Smooth muscle cell (in vitro differentiated cells): ENCODE measurements at regions not wholly inside any gene's neighbourhood (a gene's known extent, or its start where the extent isn't known, plus 50 kb on each side); places are given as distances from the start of the nearest gene placed in this dataset.
"Not testable (repeated sequence)": the region's sequence is repeated elsewhere in the genome, so short reads cannot be mapped to it uniquely, and the experiment has no call there.

Source experiments
- DNase-seq: peaks from one replicate; lab custom pipeline; 2025; ENCODE audit not compliant: unreplicated experiment; lab: John Stamatoyannopoulos, UW
- H2AFZ ChIP-seq: fragments of 200-600 bp; sonication (generic); 2 replicates; pipeline ENCODE4 v1.6.0; 2016; ENCODE audit warnings: antibody characterized with exemption, low read depth, mild to moderate bottlenecking
- H3F3A ChIP-seq: fragments of 200-600 bp; sonication (generic); 2 replicates; pipeline ENCODE4 v1.6.0; 2017; ENCODE audit warnings: antibody characterized with exemption, low read depth
- H3K27ac ChIP-seq: fragments of 200-600 bp; sonication (generic); 2 replicates; pipeline ENCODE4 v1.5.1; 2016; ENCODE audit warnings: low read depth, mild to moderate bottlenecking
- H3K27me3 ChIP-seq: fragments of 200-600 bp; sonication (generic); 2 replicates; pipeline ENCODE4 v1.6.1; 2016; ENCODE audit warnings: low read depth, mild to moderate bottlenecking
- H3K36me3 ChIP-seq: fragments of 200-600 bp; sonication (generic); 2 replicates; pipeline ENCODE4 v1.5.1; 2016; ENCODE audit warnings: low read depth
- H3K4me1 ChIP-seq: fragments of 200-600 bp; sonication (generic); 2 replicates; pipeline ENCODE4 v1.5.1; 2016; ENCODE audit warnings: low read depth
- H3K4me2 ChIP-seq: fragments of 200-600 bp; sonication (generic); 2 replicates; pipeline ENCODE4 v1.6.0; 2016; ENCODE audit warnings: mild to moderate bottlenecking
- H3K4me3 ChIP-seq: fragments of 200-600 bp; sonication (generic); 2 replicates; pipeline ENCODE4 v1.5.1; 2016; ENCODE audit warnings: mild to moderate bottlenecking
- H3K79me2 ChIP-seq: fragments of 200-600 bp; sonication (generic); 2 replicates; pipeline ENCODE4 v1.6.0; 2016; ENCODE audit warnings: low read depth, mild to moderate bottlenecking
- H3K9ac ChIP-seq: fragments of 200-600 bp; sonication (generic); 2 replicates; pipeline ENCODE4 v1.6.0; 2016; ENCODE audit warnings: low read depth
- H3K9me3 ChIP-seq: fragments of 200-600 bp; sonication (generic); replicated peaks from 2 replicates; pipeline ENCODE4 v1.5.1; 2016; ENCODE audit warnings: low read depth
- H4K20me1 ChIP-seq: fragments of 200-600 bp; sonication (generic); 2 replicates; pipeline ENCODE4 v1.6.0; 2016; ENCODE audit warnings: low read depth
- CTCF ChIP-seq: fragments of 200-600 bp; sonication (generic); IDR thresholded peaks from 2 replicates; pipeline ENCODE4 v1.5.1; 2017; ENCODE audit warnings: borderline replicate concordance, mild to moderate bottlenecking, antibody characterized with exemption; ENCODE audit not compliant: insufficient read depth, poor library complexity, severe bottlenecking
- WGBS: methylation state at CpG from one replicate; pipeline ENCODE4 v1.1.7; 2016; ENCODE audit warnings: low lambda C conversion rate; 5-methylcytosine and 5-hydroxymethylcytosine counted together

GRCh38 chr3:197398286-197398878 is 100.0 kb upstream of the DLG1 start:
- Histone ChIP-seq H3K4me3 (no peak overlapping the region), H3K79me2 (no peaks in the 10 kb centered on the region), H3K27me3 (no peaks in the 10 kb centered on the region), H3K9me3 (no peaks in the 10 kb centered on the region), H4K20me1 (no peaks in the 10 kb centered on the region), H3K27ac (no peak overlapping the region), H2AFZ (no peak overlapping the region), H3F3A (peaks cover 10% of the 10 kb centered on the region), H3K4me2 (no peak overlapping the region), H3K4me1 (no peaks in the 10 kb centered on the region), H3K9ac (no peak overlapping the region), H3K36me3 (no peaks in the 10 kb centered on the region)
- no peak for DNase-seq
- TF ChIP-seq CTCF, result no peak
- WGBS, result 93% methylated on average over 6 of the region's 6 CpGs

DNA sequence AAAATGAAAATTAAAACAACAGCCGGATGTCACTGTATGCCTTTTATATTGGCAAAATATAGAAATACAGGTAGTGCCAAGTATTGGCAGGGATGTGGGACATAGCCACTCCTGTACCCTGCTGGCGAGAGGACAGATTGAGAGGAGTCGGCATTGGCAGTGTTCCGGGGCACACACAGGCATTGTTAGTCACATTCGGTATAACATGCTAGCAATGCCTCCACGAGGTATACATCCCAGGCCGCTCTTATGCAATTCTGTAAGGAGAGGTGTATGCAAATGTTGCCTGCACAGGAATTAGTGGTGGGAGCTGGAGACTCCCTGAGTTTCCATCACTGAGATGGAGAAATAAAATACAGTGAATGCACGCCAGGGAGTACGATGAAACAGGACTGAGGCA is 99.4 kb upstream of the DLG1 start:
- WGBS, result 96% methylated on average over 9 of the region's 9 CpGs
- Histone ChIP-seq H3K4me1 (no peaks in the 10 kb centered on the region), H3K27me3 (no peaks in the 10 kb centered on the region), H3F3A (peaks cover 10% of the 10 kb centered on the region), H2AFZ (no peak overlapping the region), H3K36me3 (no peaks in the 10 kb centered on the region), H3K9ac (no peak overlapping the region), H3K79me2 (no peaks in the 10 kb centered on the region), H3K9me3 (no peaks in the 10 kb centered on the region), H3K27ac (no peak overlapping the region), H4K20me1 (no peaks in the 10 kb centered on the region), H3K4me3 (no peak overlapping the region), H3K4me2 (no peak overlapping the region)
- no peak for DNase-seq
- TF ChIP-seq CTCF, result no peak

GRCh38 chr3:197394464-197395321 is 96.3 kb upstream of the DLG1 start:
- 53% methylated on average over 25 of the region's 25 CpGs for WGBS
- Histone ChIP-seq H3K9me3 (no peaks in the 10 kb centered on the region), H3K27ac (peak overlapping the region; percentile 84), H3K36me3 (no peaks in the 10 kb centered on the region), H3K27me3 (no peaks in the 10 kb centered on the region), H3K4me2 (peak overlapping the region; percentile 31), H3K4me1 (no peaks in the 10 kb centered on the region), H3K9ac (peak overlapping the region; percentile 75), H3K4me3 (no peak overlapping the region), H2AFZ (no peak overlapping the region), H3K79me2 (no peaks in the 10 kb centered on the region), H4K20me1 (no peaks in the 10 kb centered on the region), H3F3A (peaks cover 10% of the 10 kb centered on the region)
- DNase-seq, result no peak
- no peak for TF ChIP-seq CTCF

DNA sequence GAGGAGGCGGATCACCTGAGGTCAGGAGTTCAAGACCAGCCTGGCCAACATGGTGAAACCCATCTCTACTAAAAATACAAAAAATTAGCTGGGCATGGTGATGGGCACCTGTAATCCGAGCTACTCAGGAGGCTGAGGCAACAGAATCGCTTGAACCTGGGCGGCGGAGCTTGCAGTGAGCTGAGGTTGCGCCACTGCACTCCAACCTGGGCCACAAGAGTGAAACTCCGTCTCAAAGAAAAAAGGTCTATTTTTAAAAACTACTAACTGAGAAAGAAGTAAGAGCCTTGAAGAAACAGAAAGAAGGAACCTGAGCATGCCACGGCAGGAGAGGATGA is 95.7 kb upstream of the DLG1 start:
- not testable (repeated sequence) for DNase-seq, H4K20me1 ChIP-seq, H3K79me2 ChIP-seq, H3K9me3 ChIP-seq, H3K27me3 ChIP-seq, H3F3A ChIP-seq, H2AFZ ChIP-seq, H3K4me3 ChIP-seq, H3K36me3 ChIP-seq, H3K4me1 ChIP-seq
- peak overlapping the region; percentile 84 for H3K27ac ChIP-seq
- H3K9ac ChIP-seq, result peak overlapping the region; percentile 75
- 94% methylated on average over 8 of the region's 8 CpGs for WGBS
- H3K4me2 ChIP-seq, result peak overlapping the region; percentile 31
